Progenitor cell of endocrine pancreas (in vitro differentiated cells): ENCODE measurements at regions not wholly inside any gene's neighbourhood (a gene's known extent, or its start where the extent isn't known, plus 50 kb on each side); places are given as distances from the start of the nearest gene placed in this dataset.
A peak's percentile ranks its signal among the peaks of the same experiment; 100 is the strongest.

Source experiments
- DNase-seq: peaks from one replicate; pipeline ENCODE4 v3.0.0; 2021; ENCODE audit warnings: low spot score; ENCODE audit not compliant: unreplicated experiment
- H3K27ac Mint-ChIP-seq: 2 replicates; pipeline ENCODE4 v1.8.0; 2021; ENCODE audit warnings: mild to moderate bottlenecking, moderate library complexity, mixed read lengths
- H3K27me3 Mint-ChIP-seq: 2 replicates; pipeline ENCODE4 v1.8.0; 2021; ENCODE audit warnings: mixed read lengths
- H3K36me3 Mint-ChIP-seq: 2 replicates; pipeline ENCODE4 v1.8.0; 2022; ENCODE audit warnings: mixed read lengths; ENCODE audit not compliant: insufficient read depth
- H3K4me1 Mint-ChIP-seq: 2 replicates; pipeline ENCODE4 v1.8.0; 2021; ENCODE audit warnings: low read depth, mixed read lengths
- H3K4me3 Mint-ChIP-seq: 2 replicates; pipeline ENCODE4 v1.8.0; 2021; ENCODE audit warnings: low read depth, mild to moderate bottlenecking, moderate library complexity, mixed read lengths
- H3K9me3 Mint-ChIP-seq: 2 replicates; pipeline ENCODE4 v1.8.0; 2021; ENCODE audit warnings: low read depth, mixed read lengths
- CTCF ChIP-seq: fragments of 200-600 bp; sonication (generic); IDR thresholded peaks from one replicate; pipeline ENCODE4 v1.5.0; 2021; ENCODE audit warnings: antibody characterized with exemption, mild to moderate bottlenecking; ENCODE audit not compliant: unreplicated experiment

- TF ChIP-seq CTCF = no peak
- no peak overlapping the region for H3K27ac Mint-ChIP-seq
- no peaks in the 10 kb centered on the region for H3K36me3 Mint-ChIP-seq
- DNase-seq = no peak
- H3K27me3 Mint-ChIP-seq = peaks cover 3% of the 10 kb centered on the region
- no peaks in the 10 kb centered on the region for H3K9me3 Mint-ChIP-seq
- H3K4me1 Mint-ChIP-seq = peaks cover 3% of the 10 kb centered on the region
- H3K4me3 Mint-ChIP-seq = no peak overlapping the region
These were observed 86.7 kb upstream of the PRKAR2B start for GRCh38 chr7:106957766-106958165.

- peak; percentile 15 for DNase-seq
- Mint-ChIP-seq H3K4me1 (no peaks in the 10 kb centered on the region), H3K36me3 (no peaks in the 10 kb centered on the region), H3K27me3 (no peaks in the 10 kb centered on the region), H3K27ac (no peak overlapping the region), H3K9me3 (no peaks in the 10 kb centered on the region), H3K4me3 (no peak overlapping the region)
- TF ChIP-seq CTCF = peak; percentile 50
These were observed 84.8 kb upstream of the PRKAR2B start for GRCh38 chr7:106959753-106960152.

- H3K36me3 Mint-ChIP-seq = no peaks in the 10 kb centered on the region
- H3K27ac Mint-ChIP-seq = no peak overlapping the region
- no peaks in the 10 kb centered on the region for H3K9me3 Mint-ChIP-seq
- TF ChIP-seq CTCF = no peak
- no peak for DNase-seq
- no peaks in the 10 kb centered on the region for H3K27me3 Mint-ChIP-seq
- no peak overlapping the region for H3K4me3 Mint-ChIP-seq
- peaks cover 3% of the 10 kb centered on the region for H3K4me1 Mint-ChIP-seq
These were observed 81.8 kb upstream of the PRKAR2B start for GRCh38 chr7:106962751-106963150.

- H3K36me3 Mint-ChIP-seq = no peaks in the 10 kb centered on the region
- no peak overlapping the region for H3K4me3 Mint-ChIP-seq
- H3K9me3 Mint-ChIP-seq = no peaks in the 10 kb centered on the region
- no peak for TF ChIP-seq CTCF
- H3K4me1 Mint-ChIP-seq = peaks cover 3% of the 10 kb centered on the region
- DNase-seq = no peak
- H3K27me3 Mint-ChIP-seq = no peaks in the 10 kb centered on the region
- H3K27ac Mint-ChIP-seq = no peak overlapping the region
These were observed 80.0 kb upstream of the PRKAR2B start for GRCh38 chr7:106964466-106964865.

- TF ChIP-seq CTCF = no peak
- H3K36me3 Mint-ChIP-seq = no peaks in the 10 kb centered on the region
- no peak for DNase-seq
- no peak overlapping the region for H3K27ac Mint-ChIP-seq
- no peaks in the 10 kb centered on the region for H3K27me3 Mint-ChIP-seq
- peaks cover 3% of the 10 kb centered on the region for H3K4me1 Mint-ChIP-seq
- no peaks in the 10 kb centered on the region for H3K9me3 Mint-ChIP-seq
- no peak overlapping the region for H3K4me3 Mint-ChIP-seq
These were observed 79.4 kb upstream of the PRKAR2B start for GRCh38 chr7:106965108-106965507.

GRCh38 chr7:106966121-106966520 is 78.4 kb upstream of the PRKAR2B start:
- H3K36me3 Mint-ChIP-seq = no peaks in the 10 kb centered on the region
- peaks cover 4% of the 10 kb centered on the region for H3K27me3 Mint-ChIP-seq
- H3K4me1 Mint-ChIP-seq = peaks cover 3% of the 10 kb centered on the region
- TF ChIP-seq CTCF = no peak
- H3K9me3 Mint-ChIP-seq = no peaks in the 10 kb centered on the region
- DNase-seq = no peak
- H3K27ac Mint-ChIP-seq = no peak overlapping the region
- no peak overlapping the region for H3K4me3 Mint-ChIP-seq
